HFFc6 (cell line): ENCODE measurements at regions not wholly inside any gene's neighbourhood (a gene's known extent, or its start where the extent isn't known, plus 50 kb on each side); places are given as distances from the start of the nearest gene placed in this dataset.
A peak's percentile ranks its signal among the peaks of the same experiment; 100 is the strongest.

Source experiments
- DNase-seq: peaks from one replicate; pipeline ENCODE4 v3.0.0-alpha.2; 2018
- H3K27ac Mint-ChIP-seq: 2 replicates; pipeline ENCODE4 v1.8.0; 2020; ENCODE audit warnings: mild to moderate bottlenecking, mixed read lengths
- H3K27me3 Mint-ChIP-seq: 2 replicates; pipeline ENCODE4 v1.8.0; 2021; ENCODE audit warnings: mild to moderate bottlenecking, moderate library complexity, mixed read lengths; ENCODE audit not compliant: insufficient read depth
- H3K36me3 Mint-ChIP-seq: 2 replicates; pipeline ENCODE4 v1.8.0; 2021; ENCODE audit warnings: low read depth, mixed read lengths
- H3K4me1 Mint-ChIP-seq: 2 replicates; pipeline ENCODE4 v1.8.0; 2020; ENCODE audit warnings: low read depth, mixed read lengths
- H3K4me3 Mint-ChIP-seq: 2 replicates; pipeline ENCODE4 v1.8.0; 2020; ENCODE audit warnings: mild to moderate bottlenecking, moderate library complexity, mixed read lengths
- H3K9me3 Mint-ChIP-seq: 2 replicates; pipeline ENCODE4 v1.8.0; 2020; ENCODE audit warnings: mild to moderate bottlenecking, mixed read lengths
- CTCF ChIP-seq: fragments of 200-600 bp; sonication (generic); IDR thresholded peaks from 2 replicates; pipeline ENCODE4 v1.5.0; 2021; ENCODE audit warnings: antibody characterized with exemption, mild to moderate bottlenecking

DNA sequence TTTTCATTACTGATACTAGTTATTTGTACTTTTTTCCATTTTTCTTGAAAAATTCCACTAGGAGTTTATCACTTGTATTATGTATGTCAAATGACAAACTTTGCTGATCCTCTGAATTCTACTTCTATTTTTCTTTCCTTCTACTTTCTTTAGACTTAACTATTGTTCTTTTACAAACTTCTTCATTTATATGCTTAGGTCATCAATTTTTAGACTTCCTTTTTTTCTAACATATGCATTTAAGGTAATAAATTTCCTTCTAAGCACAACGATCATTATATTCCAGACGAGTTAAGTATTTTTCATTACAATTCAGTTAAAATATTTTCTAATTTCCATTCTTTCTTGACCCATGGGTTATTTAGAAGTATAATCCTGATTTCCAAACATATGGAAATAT is 240.8 kb downstream of the NHLRC3 start:
- no peaks in the 10 kb centered on the region for H3K36me3 Mint-ChIP-seq
- H3K4me1 Mint-ChIP-seq = no peaks in the 10 kb centered on the region
- DNase-seq = no peak
- no peaks in the 10 kb centered on the region for H3K9me3 Mint-ChIP-seq
- peaks cover 2% of the 10 kb centered on the region for H3K27me3 Mint-ChIP-seq
- no peak for TF ChIP-seq CTCF
- H3K4me3 Mint-ChIP-seq = no peak overlapping the region
- H3K27ac Mint-ChIP-seq = no peak overlapping the region

DNA sequence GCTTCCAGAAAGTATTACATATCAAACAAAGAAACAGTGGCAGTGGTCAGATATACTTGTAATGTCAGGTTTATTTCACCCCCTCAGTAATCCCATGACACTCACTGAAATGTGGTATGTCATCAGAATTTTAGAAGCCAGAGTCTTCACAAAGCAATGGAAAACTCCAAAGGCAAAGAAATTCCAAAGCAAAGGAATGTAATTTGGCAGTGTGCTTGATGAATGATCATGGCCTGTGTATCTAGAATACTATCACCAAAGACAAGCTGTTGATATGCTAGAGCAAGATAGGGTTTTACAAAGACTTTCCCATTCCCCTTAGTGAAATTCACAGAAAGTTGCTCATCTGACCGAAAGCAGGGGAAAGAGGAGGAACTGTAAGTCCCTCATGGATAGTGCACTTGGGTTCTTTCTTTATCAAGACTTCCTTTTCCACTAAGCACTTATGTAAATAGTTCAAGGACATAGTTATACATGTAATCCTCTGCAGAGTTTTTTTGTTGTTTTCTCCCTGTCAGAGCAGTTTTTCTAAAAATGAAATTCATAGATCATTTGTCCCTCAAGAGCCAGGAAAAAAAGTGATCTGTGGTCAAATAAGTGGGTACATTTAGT is 243.4 kb downstream of the NHLRC3 start:
- Mint-ChIP-seq H3K4me1 (no peaks in the 10 kb centered on the region), H3K27ac (no peak overlapping the region), H3K36me3 (no peaks in the 10 kb centered on the region), H3K4me3 (no peak overlapping the region), H3K9me3 (no peaks in the 10 kb centered on the region; the same call in 1 of the 2 replicates), H3K27me3 (peaks cover 1% of the 10 kb centered on the region; the same call in 1 of the 2 replicates)
- no peak for DNase-seq
- no peak for TF ChIP-seq CTCF

DNA sequence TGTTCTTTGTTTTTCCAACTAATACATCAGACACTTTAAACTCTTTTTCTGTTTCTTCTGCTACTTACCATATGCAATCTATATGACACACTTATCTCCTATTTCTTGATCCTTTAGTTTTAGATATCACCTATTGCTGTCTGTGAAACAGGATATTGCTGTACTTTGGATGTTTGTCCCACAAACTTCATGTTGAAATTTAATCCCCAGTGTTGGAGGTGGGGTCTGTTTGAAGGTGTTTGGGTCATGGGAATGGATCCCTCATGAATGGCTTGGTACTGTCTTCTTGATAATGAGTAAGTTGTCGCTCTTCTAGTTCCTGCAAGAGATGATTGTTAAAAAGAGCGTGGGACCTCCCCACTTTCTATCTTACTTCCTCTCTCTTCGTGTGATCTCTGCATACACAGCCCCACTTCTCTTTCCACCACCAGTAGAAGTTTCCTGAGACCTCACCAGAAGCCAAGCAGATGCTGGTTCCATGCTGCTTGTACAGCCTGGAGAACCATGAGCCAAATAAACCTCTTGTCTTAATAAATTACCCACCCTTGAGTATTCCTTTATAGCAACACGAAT is 244.2 kb downstream of the NHLRC3 start:
- peaks cover 8% of the 10 kb centered on the region for H3K9me3 Mint-ChIP-seq
- H3K4me1 Mint-ChIP-seq = no peaks in the 10 kb centered on the region

GRCh38 chr13:39283072-39283471 is 244.8 kb downstream of the NHLRC3 start:
- peaks cover 1% of the 10 kb centered on the region; the same call in 1 of the 2 replicates for H3K27me3 Mint-ChIP-seq
- peaks cover 8% of the 10 kb centered on the region for H3K9me3 Mint-ChIP-seq
- TF ChIP-seq CTCF = no peak
- no peak overlapping the region for H3K4me3 Mint-ChIP-seq
- no peaks in the 10 kb centered on the region for H3K36me3 Mint-ChIP-seq
- H3K4me1 Mint-ChIP-seq = no peaks in the 10 kb centered on the region
- DNase-seq = no peak
- no peak overlapping the region for H3K27ac Mint-ChIP-seq

More for the DNA sequence above, 244.2 kb downstream of the NHLRC3 start:
- no peak for DNase-seq
- H3K36me3 Mint-ChIP-seq = no peaks in the 10 kb centered on the region
- H3K27ac Mint-ChIP-seq = no peak overlapping the region
- H3K27me3 Mint-ChIP-seq = peaks cover 1% of the 10 kb centered on the region; the same call in 1 of the 2 replicates
- TF ChIP-seq CTCF = no peak
- H3K4me3 Mint-ChIP-seq = no peak overlapping the region

DNA sequence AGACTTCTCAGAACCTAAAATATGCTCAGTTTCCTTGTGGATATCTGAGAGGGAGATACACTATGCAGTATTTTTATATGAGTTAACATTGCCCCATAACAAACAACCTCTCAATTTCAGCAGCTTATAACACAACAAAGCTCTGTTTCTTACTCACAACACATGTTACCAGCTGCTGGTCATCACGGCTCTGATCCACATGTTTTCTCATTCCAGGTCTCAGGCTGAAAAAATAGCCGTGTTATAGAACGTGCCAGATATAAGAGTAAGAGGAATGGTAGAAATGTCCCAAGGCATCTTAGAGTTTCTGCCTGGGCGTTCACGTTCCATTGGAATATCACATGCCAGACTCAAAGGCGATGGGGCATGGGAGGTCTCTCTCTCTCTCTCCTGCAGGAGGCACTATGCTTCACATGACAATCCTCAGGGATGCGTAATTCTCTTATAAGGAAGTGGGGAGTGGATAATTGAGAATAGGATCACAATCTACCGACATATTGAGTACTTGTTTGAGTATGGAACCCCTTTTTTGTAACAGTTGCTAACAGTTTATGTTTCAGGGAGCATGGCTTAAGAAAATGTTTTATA is 246.6 kb downstream of the NHLRC3 start:
- H3K27ac Mint-ChIP-seq = no peak overlapping the region
- H3K9me3 Mint-ChIP-seq = peaks cover 8% of the 10 kb centered on the region
- H3K27me3 Mint-ChIP-seq = peaks cover under 1% of the 10 kb centered on the region; the same call in 1 of the 2 replicates
- no peaks in the 10 kb centered on the region for H3K4me1 Mint-ChIP-seq
- peak; percentile 4 for DNase-seq
- H3K36me3 Mint-ChIP-seq = no peaks in the 10 kb centered on the region
- H3K4me3 Mint-ChIP-seq = no peak overlapping the region
- TF ChIP-seq CTCF = peak; percentile 39
